GM12875 (cell line): ENCODE measurements at regions not wholly inside any gene's neighbourhood (a gene's known extent, or its start where the extent isn't known, plus 50 kb on each side); places are given as distances from the start of the nearest gene placed in this dataset.

Experiments used
- H3K4me3 ChIP-seq: one replicate; pipeline ENCODE4 v1.5.1; 2011; ENCODE audit warnings: low read depth, low read length, control low read depth
- CTCF ChIP-seq: IDR thresholded peaks from 2 replicates; pipeline ENCODE4 v1.5.1; 2011; ENCODE audit warnings: low read depth, mild to moderate bottlenecking, control low read depth, inconsistent platforms, low read length, moderate library complexity, borderline replicate concordance; ENCODE audit not compliant: insufficient read depth

- TF ChIP-seq CTCF: no peak
- no peak overlapping the region for H3K4me3 ChIP-seq
Measured at GRCh38 chr7:106606120-106606519, 54.8 kb downstream of the CCDC71L start.

- TF ChIP-seq CTCF: no peak
- no peak overlapping the region for H3K4me3 ChIP-seq
Measured at GRCh38 chr7:106604971-106605370, 56.0 kb downstream of the CCDC71L start.

- no peak overlapping the region for H3K4me3 ChIP-seq
- no peak for TF ChIP-seq CTCF
Measured at GRCh38 chr7:106604303-106604924, 56.5 kb downstream of the CCDC71L start.

- TF ChIP-seq CTCF: no peak
- no peak overlapping the region for H3K4me3 ChIP-seq
Measured at GRCh38 chr7:106603346-106603745, 57.6 kb downstream of the CCDC71L start.

- no peak for TF ChIP-seq CTCF
- H3K4me3 ChIP-seq: no peak overlapping the region
Measured at GRCh38 chr7:106602062-106602461, 58.9 kb downstream of the CCDC71L start.

- TF ChIP-seq CTCF: no peak
- no peak overlapping the region for H3K4me3 ChIP-seq
Measured at GRCh38 chr7:106600569-106601373, 60.2 kb downstream of the CCDC71L start.

GRCh38 chr7:106599343-106599698, 61.6 kb downstream of the CCDC71L start:
- TF ChIP-seq CTCF: no peak
- H3K4me3 ChIP-seq: no peak overlapping the region
